ENCODE measurements at regions not wholly inside any gene's neighbourhood (a gene's known extent, or its start where the extent isn't known, plus 50 kb on each side); places are given as distances from the start of the nearest gene placed in this dataset.

DNA sequence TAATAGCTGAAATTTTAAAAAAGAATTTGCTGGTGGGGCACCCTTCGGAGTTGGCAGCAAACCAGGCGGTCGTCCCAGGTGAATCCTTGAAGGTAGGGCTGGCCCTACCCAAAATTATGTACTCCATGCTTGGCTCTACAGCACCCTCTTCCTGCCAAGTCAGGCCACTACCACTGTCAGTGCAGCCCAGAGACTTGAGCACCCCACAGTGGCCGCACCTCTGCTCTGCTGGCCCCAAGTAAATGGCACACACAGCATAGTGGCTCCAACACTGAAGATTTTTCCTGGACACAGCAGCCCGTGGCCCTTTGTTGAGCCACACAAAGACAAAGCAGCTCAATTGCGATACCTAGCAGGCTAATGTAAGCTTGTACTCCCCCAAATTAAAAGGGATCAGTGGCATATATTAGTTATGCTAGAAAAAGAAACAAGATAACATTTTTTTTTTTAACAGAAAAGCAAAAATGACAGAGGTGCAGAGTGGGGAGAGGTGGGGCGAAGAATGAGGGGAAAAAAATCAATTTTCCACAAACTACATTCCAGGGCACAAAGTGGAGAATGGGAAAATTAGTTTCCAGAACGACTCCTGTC is 250.5 kb downstream of the UACA start (continued):
- TF ChIP-seq, protein P1, sequence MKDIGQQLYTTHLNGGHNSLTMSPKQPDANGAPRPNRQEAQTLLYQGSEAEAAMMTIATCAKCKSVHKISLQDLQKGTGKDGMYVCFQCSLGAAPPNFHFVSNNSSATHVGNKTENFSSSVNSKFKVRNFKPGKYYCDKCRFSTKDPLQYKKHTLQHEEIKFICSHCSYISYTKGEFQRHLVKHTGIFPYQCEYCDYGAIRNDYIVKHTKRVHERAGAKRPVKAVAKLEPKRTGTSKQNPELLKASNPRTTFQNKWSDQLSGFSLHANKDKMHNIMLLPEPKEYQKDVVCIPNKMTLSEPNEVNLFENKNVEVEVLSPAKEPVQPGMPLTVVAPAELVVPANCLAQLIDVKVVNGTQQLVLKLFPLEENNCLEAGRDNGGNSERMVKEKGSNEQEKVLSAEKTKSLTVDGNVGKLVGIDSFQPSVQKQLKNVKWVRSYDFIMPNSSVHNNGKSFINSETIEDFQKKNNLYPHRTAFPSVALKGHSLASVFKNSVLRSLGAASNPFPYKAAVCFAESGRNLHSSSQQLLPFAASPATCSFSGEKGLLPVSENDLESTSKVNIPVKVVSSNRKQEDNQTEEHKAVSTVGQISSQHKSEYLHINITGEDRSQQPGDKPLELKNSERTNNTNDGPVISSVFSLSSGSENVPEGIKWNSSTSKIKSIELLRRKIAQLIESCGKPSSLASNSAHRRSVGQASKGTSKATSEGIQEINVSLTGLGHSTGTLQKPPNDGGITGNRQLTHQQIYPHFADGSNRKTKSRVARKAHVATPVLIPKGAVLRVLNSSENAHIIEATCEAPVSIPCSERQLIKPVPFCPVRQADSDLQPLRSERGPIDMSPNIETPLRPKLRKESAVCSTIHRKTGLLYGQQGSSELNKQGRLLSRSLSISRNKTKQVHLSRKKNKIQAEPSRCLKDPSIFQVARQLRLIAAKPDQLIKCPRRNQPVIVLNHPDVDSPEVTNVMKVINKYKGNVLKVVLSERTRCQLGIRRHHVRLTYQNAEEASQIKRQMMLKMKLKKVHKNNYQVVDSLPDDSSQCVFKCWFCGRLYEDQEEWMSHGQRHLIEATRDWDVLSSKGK (CRISPR knock-in tag; IDR thresholded peaks at IDR 0.05) = no peak
- TF ChIP-seq NR2F6 (CRISPR knock-in tag; IDR thresholded peaks at IDR 0.05) = no peak
- TF ChIP-seq, protein P2, sequence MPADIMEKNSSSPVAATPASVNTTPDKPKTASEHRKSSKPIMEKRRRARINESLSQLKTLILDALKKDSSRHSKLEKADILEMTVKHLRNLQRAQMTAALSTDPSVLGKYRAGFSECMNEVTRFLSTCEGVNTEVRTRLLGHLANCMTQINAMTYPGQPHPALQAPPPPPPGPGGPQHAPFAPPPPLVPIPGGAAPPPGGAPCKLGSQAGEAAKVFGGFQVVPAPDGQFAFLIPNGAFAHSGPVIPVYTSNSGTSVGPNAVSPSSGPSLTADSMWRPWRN (IDR thresholded peaks at IDR 0.05; ENCODE audit: low read depth) = no peak
- no peak for TF ChIP-seq SMARCB1 (IDR thresholded peaks at IDR 0.05; ENCODE audit: insufficient read length, low read depth)
- TF ChIP-seq ZSCAN32 (CRISPR knock-in tag; IDR thresholded peaks at IDR 0.05) = no peak
- TF ChIP-seq ZFP36 (IDR thresholded peaks at IDR 0.05; ENCODE audit: low read depth, low read length, partially characterized antibody) = peak; percentile 9
- no peak for TF ChIP-seq ZNF75A (CRISPR knock-in tag; IDR thresholded peaks at IDR 0.05)
- TF ChIP-seq, protein P3, sequence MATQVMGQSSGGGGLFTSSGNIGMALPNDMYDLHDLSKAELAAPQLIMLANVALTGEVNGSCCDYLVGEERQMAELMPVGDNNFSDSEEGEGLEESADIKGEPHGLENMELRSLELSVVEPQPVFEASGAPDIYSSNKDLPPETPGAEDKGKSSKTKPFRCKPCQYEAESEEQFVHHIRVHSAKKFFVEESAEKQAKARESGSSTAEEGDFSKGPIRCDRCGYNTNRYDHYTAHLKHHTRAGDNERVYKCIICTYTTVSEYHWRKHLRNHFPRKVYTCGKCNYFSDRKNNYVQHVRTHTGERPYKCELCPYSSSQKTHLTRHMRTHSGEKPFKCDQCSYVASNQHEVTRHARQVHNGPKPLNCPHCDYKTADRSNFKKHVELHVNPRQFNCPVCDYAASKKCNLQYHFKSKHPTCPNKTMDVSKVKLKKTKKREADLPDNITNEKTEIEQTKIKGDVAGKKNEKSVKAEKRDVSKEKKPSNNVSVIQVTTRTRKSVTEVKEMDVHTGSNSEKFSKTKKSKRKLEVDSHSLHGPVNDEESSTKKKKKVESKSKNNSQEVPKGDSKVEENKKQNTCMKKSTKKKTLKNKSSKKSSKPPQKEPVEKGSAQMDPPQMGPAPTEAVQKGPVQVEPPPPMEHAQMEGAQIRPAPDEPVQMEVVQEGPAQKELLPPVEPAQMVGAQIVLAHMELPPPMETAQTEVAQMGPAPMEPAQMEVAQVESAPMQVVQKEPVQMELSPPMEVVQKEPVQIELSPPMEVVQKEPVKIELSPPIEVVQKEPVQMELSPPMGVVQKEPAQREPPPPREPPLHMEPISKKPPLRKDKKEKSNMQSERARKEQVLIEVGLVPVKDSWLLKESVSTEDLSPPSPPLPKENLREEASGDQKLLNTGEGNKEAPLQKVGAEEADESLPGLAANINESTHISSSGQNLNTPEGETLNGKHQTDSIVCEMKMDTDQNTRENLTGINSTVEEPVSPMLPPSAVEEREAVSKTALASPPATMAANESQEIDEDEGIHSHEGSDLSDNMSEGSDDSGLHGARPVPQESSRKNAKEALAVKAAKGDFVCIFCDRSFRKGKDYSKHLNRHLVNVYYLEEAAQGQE (IDR thresholded peaks at IDR 0.05; ENCODE audit: borderline replicate concordance) = peak; percentile 66; the same call in 1 of the 2 replicates
- TF ChIP-seq, protein P3 (CRISPR knock-in tag; IDR thresholded peaks at IDR 0.05; ENCODE audit: low read depth) = no peak
- TF ChIP-seq, protein P4, sequence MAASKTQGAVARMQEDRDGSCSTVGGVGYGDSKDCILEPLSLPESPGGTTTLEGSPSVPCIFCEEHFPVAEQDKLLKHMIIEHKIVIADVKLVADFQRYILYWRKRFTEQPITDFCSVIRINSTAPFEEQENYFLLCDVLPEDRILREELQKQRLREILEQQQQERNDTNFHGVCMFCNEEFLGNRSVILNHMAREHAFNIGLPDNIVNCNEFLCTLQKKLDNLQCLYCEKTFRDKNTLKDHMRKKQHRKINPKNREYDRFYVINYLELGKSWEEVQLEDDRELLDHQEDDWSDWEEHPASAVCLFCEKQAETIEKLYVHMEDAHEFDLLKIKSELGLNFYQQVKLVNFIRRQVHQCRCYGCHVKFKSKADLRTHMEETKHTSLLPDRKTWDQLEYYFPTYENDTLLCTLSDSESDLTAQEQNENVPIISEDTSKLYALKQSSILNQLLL (CRISPR knock-in tag; IDR thresholded peaks at IDR 0.05; ENCODE audit: borderline replicate concordance) = no peak
- TF ChIP-seq ARID2 (IDR thresholded peaks at IDR 0.05) = no peak
- no peak for TF ChIP-seq OTX1 (CRISPR knock-in tag; IDR thresholded peaks at IDR 0.05)
- TF ChIP-seq ZNF589 (CRISPR knock-in tag; IDR thresholded peaks at IDR 0.05; ENCODE audit: low read depth) = no peak
- TF ChIP-seq NR3C1 (CRISPR knock-in tag; IDR thresholded peaks at IDR 0.05) = no peak
- TF ChIP-seq POLR2B (IDR thresholded peaks at IDR 0.05; ENCODE audit: low read depth, partially characterized antibody) = no peak
- no peak for TF ChIP-seq POLR2AphosphoS2 (IDR thresholded peaks at IDR 0.05; ENCODE audit: low read length)
